OCI-LY7 (cell line): ENCODE measurements at regions not wholly inside any gene's neighbourhood (a gene's known extent, or its start where the extent isn't known, plus 50 kb on each side); places are given as distances from the start of the nearest gene placed in this dataset.
A peak's percentile ranks its signal among the peaks of the same experiment; 100 is the strongest.

ENCODE experiments used
- BruUV-seq: library from RNA; stranded (reverse); fragments of 400-500 nt; replicated peaks from 2 replicates; lab custom pipeline; 2021; lab: Mats Ljungman, UMichigan
- CTCF ChIA-PET: fragments of 300-600 bp; sonication (Branson Sonifier 250); formaldehyde crosslinking; loops from one replicate; lab custom pipeline; 2022; ENCODE audit warnings: antibody characterized with exemption; ENCODE audit not compliant: unreplicated experiment; lab: Charles Lee
- POLR2A ChIA-PET: fragments of 300-600 bp; sonication (Branson Sonifier 250); formaldehyde crosslinking; loops from one replicate; lab custom pipeline; 2022; ENCODE audit warnings: antibody characterized with exemption; lab: Charles Lee
- DNase-seq: peaks from one replicate; pipeline ENCODE4 v3.0.0-alpha.2; 2015; ENCODE audit warnings: low spot score
- H2AFZ ChIP-seq: fragments of 200-600 bp; sonication (generic), shearing (Covaris generic); 2 replicates; pipeline ENCODE4 v1.6.1; 2014; ENCODE audit warnings: mild to moderate bottlenecking, antibody characterized with exemption, low read length, moderate library complexity
- H3K27ac ChIP-seq: fragments of 200-600 bp; sonication (generic); 2 replicates; pipeline ENCODE4 v1.5.1; 2014; ENCODE audit warnings: mixed run types, low read depth, mild to moderate bottlenecking, moderate library complexity, low read length, inconsistent platforms; ENCODE audit not compliant: poor library complexity, severe bottlenecking
- H3K36me3 ChIP-seq: fragments of 200-600 bp; sonication (generic); 2 replicates; pipeline ENCODE4 v1.6.1; 2014; ENCODE audit warnings: mild to moderate bottlenecking, antibody characterized with exemption, low read length, moderate library complexity, mixed read lengths; ENCODE audit not compliant: insufficient read depth
- H3K4me1 ChIP-seq: fragments of 200-600 bp; sonication (generic); 2 replicates; pipeline ENCODE4 v1.5.1; 2014; ENCODE audit warnings: mild to moderate bottlenecking, low read length; ENCODE audit not compliant: insufficient read depth, poor library complexity, severe bottlenecking
- H3K4me2 ChIP-seq: fragments of 200-600 bp; sonication (generic); 2 replicates; pipeline ENCODE4 v1.6.1; 2014; ENCODE audit warnings: mild to moderate bottlenecking, low read length
- H3K4me3 ChIP-seq: fragments of 200-600 bp; sonication (generic); 2 replicates; pipeline ENCODE4 v1.5.1; 2014; ENCODE audit warnings: mild to moderate bottlenecking, low read depth, low read length; ENCODE audit not compliant: poor library complexity, severe bottlenecking
- H3K79me2 ChIP-seq: fragments of 200-600 bp; sonication (generic); 2 replicates; pipeline ENCODE4 v1.6.1; 2016; ENCODE audit warnings: low read depth, mild to moderate bottlenecking, low read length, moderate library complexity, mixed read lengths; ENCODE audit not compliant: insufficient read depth
- H3K9me2 ChIP-seq: fragments of 200-600 bp; sonication (generic); 2 replicates; pipeline ENCODE4 v1.6.1; 2016; ENCODE audit warnings: mild to moderate bottlenecking, low read length, mixed read lengths; ENCODE audit not compliant: insufficient read depth
- H3K9me3 ChIP-seq: fragments of 200-600 bp; sonication (generic); 2 replicates; pipeline ENCODE4 v1.6.1; 2014; ENCODE audit warnings: mild to moderate bottlenecking, mixed run types, low read length, mixed read lengths
- H4K20me1 ChIP-seq: fragments of 200-600 bp; sonication (generic); 2 replicates; pipeline ENCODE4 v1.6.1; 2014; ENCODE audit warnings: mild to moderate bottlenecking, antibody characterized with exemption, low read length, moderate library complexity, mixed read lengths; ENCODE audit not compliant: insufficient read depth
- CTCF ChIP-seq: fragments of 200-600 bp; sonication (generic); conservative IDR thresholded peaks from 2 replicates; pipeline ENCODE4 v1.5.1; 2014; ENCODE audit warnings: mild to moderate bottlenecking, antibody characterized with exemption, low read length, moderate library complexity, mixed read lengths
- EZH2phosphoT487 ChIP-seq: fragments of 200-600 bp; sonication (generic); IDR thresholded peaks from 2 replicates; pipeline ENCODE4 v1.6.1; 2018; ENCODE audit warnings: low read depth, borderline replicate concordance, mild to moderate bottlenecking, mixed run types, antibody characterized with exemption, low read length, moderate library complexity, mixed read lengths
- intact Hi-C: fragments of 100-400 bp; cut with micrococcal nuclease; formaldehyde crosslinking; loops from one replicate; pipeline ENCODE4 v1.10.0; 2022; ENCODE audit not compliant: unreplicated experiment

- CTCF ChIA-PET, result no interaction called here
Observed at GRCh38 chr18:33878213-33878612, 300.2 kb downstream of the ASXL3 start.

GRCh38 chr18:33875029-33875565 is 297.1 kb downstream of the ASXL3 start:
- Histone ChIP-seq H3K9me2 (no peaks in the 10 kb centered on the region), H2AFZ (peak overlapping the region; percentile 68; the same call in 1 of the 2 replicates), H3K4me1 (peaks cover 73% of the 10 kb centered on the region), H3K36me3 (peaks cover 32% of the 10 kb centered on the region), H3K4me2 (no peak overlapping the region), H3K27ac (peak overlapping the region; percentile 98), H3K4me3 (no peak overlapping the region), H3K9me3 (peaks cover 13% of the 10 kb centered on the region; the same call in 1 of the 2 replicates), H4K20me1 (no peaks in the 10 kb centered on the region), H3K79me2 (no peaks in the 10 kb centered on the region)
- no peak for DNase-seq
- ChIA-PET POLR2A (interaction anchor here (0.8 to 7.4 kb wide), 3 partner anchors 10 to 33 kb away, joined by 3 to 100 read pairs (median 4); no protein-coding TSS in a partner anchor), CTCF (no interaction called here)
- TF ChIP-seq EZH2phosphoT487 (no peak), CTCF (no peak)
- intact Hi-C loops, result loop anchor here (10.0 kb wide), 1 partner anchor 1170 kb away; the partner anchor contains the start of gene MAPRE2
- no TSS peak for BruUV-seq

More at GRCh38 chr18:33878213-33878612, 300.2 kb downstream of the ASXL3 start:
- H3K4me2 ChIP-seq, result no peak overlapping the region
- H3K4me1 ChIP-seq, result peaks cover 41% of the 10 kb centered on the region
- peaks cover 23% of the 10 kb centered on the region for H3K36me3 ChIP-seq
- no peaks in the 10 kb centered on the region for H3K79me2 ChIP-seq
- BruUV-seq, result no TSS peak
- no peaks in the 10 kb centered on the region for H3K9me2 ChIP-seq
- H3K4me3 ChIP-seq, result no peak overlapping the region
- no peak overlapping the region; the same call in 1 of the 2 replicates for H2AFZ ChIP-seq
- POLR2A ChIA-PET, result interaction anchor here (0.6 kb wide), 1 partner anchor 29 kb away, joined by 3 read pairs; no protein-coding TSS in a partner anchor
- intact Hi-C loops, result loop anchor here (10.0 kb wide), 1 partner anchor 1167 kb away; the partner anchor contains the start of gene MAPRE2
- DNase-seq, result no peak
- TF ChIP-seq CTCF, result no peak
- no peak for TF ChIP-seq EZH2phosphoT487
- H4K20me1 ChIP-seq, result no peaks in the 10 kb centered on the region
- peaks cover 5% of the 10 kb centered on the region; the same call in 1 of the 2 replicates for H3K9me3 ChIP-seq
- no peak overlapping the region for H3K27ac ChIP-seq

- peak overlapping the region; percentile 42 for H3K4me3 ChIP-seq
- H3K4me1 ChIP-seq, result peaks cover 75% of the 10 kb centered on the region
- BruUV-seq, result no TSS peak
- peaks cover 15% of the 10 kb centered on the region; the same call in 1 of the 2 replicates for H3K9me3 ChIP-seq
- CTCF ChIA-PET, result no interaction called here
- peak overlapping the region; percentile 43; the same call in 1 of the 2 replicates for H2AFZ ChIP-seq
- POLR2A ChIA-PET, result interaction anchor here (0.7 to 7.4 kb wide), 8 partner anchors 18 to 80 kb away, joined by 3 to 100 read pairs (median 5); no protein-coding TSS in a partner anchor
- intact Hi-C loops, result loop anchor here (1.0 to 10.0 kb wide), 4 partner anchors 18 to 1172 kb away; partner anchors contain the start of gene MAPRE2
- no peaks in the 10 kb centered on the region for H3K9me2 ChIP-seq
- H3K4me2 ChIP-seq, result peak overlapping the region; percentile 58
- peaks cover 47% of the 10 kb centered on the region for H3K36me3 ChIP-seq
- H3K79me2 ChIP-seq, result no peaks in the 10 kb centered on the region
- peak; percentile 84 for DNase-seq
- TF ChIP-seq EZH2phosphoT487, result no peak
- peak overlapping the region; percentile 98 for H3K27ac ChIP-seq
- no peaks in the 10 kb centered on the region for H4K20me1 ChIP-seq
Observed at GRCh38 chr18:33873112-33873511, 295.1 kb downstream of the ASXL3 start.
